Thyroid gland (tissue), 4 donors: ENCODE measurements at regions not wholly inside any gene's neighbourhood (a gene's known extent, or its start where the extent isn't known, plus 50 kb on each side); places are given as distances from the start of the nearest gene placed in this dataset.

Source experiments
- DNase-seq, 2 donors: peaks; one replicate each; pipeline ENCODE4 v3.0.0-alpha.2; 2019
- H3K27ac ChIP-seq, 3 donors: fragments of 200-600 bp; sonication (generic); 1 replicate in 2 of 3; 2 replicates in 1 of 3; pipeline ENCODE4 v1.5.1; 2016 to 2019; ENCODE audit warnings: mild to moderate bottlenecking in 1 of 3, moderate library complexity in 1 of 3
- H3K27me3 ChIP-seq: fragments of 200-600 bp; sonication (generic); one replicate; pipeline ENCODE4 v1.5.1; 2019
- H3K36me3 ChIP-seq, 2 donors: fragments of 200-600 bp; sonication (generic); one replicate each; pipeline ENCODE4 v1.5.1; 2016 to 2019
- H3K4me1 ChIP-seq, 2 donors: fragments of 200-600 bp; sonication (generic); one replicate each; pipeline ENCODE4 v1.5.1; 2017 to 2019
- H3K4me3 ChIP-seq, 3 donors: fragments of 200-600 bp; sonication (generic); replicated peaks in 1 of 3; 1 replicate in 2 of 3; 2 replicates in 1 of 3; pipeline ENCODE4 v1.5.1; 2016; ENCODE audit warnings: mild to moderate bottlenecking in 1 of 3
- H3K9me3 ChIP-seq: fragments of 200-600 bp; sonication (generic); one replicate; pipeline ENCODE4 v1.5.1; 2017
- CTCF ChIP-seq, 6 experiments: fragments of 200-600 bp in 3 of 6; fragments of 450-650 bp in 3 of 6; sonication (generic) in 3 of 6; IDR thresholded peaks; one replicate each; pipeline ENCODE4 v1.5.1; 2016 to 2019; ENCODE audit warnings: antibody characterized with exemption in 6 of 6, mild to moderate bottlenecking in 2 of 6, inconsistent platforms in 1 of 6, moderate library complexity in 1 of 6
- POLR2A ChIP-seq, 2 donors: fragments of 450-650 bp; IDR thresholded peaks; one replicate each; pipeline ENCODE4 v1.6.1; 2017; ENCODE audit warnings: antibody characterized with exemption in 2 of 2, mild to moderate bottlenecking in 2 of 2, moderate library complexity in 1 of 2
- WGBS, 2 donors: methylation state at CpG; one replicate each; pipeline ENCODE4 v1.1.5; 2017; 5-methylcytosine and 5-hydroxymethylcytosine counted together
- intact Hi-C: fragments of 100-400 bp; cut with DNase I; formaldehyde crosslinking; loops from one replicate; pipeline ENCODE4 v1.15.1; 2023

GRCh38 chr19:31586282-31586681 is 237.0 kb upstream of the TSHZ3 start:
- intact Hi-C loops = no loop called here
- no peaks in the 10 kb centered on the region for H3K4me1 ChIP-seq
- TF ChIP-seq POLR2A (IDR thresholded peaks at IDR 0.05) (no peak), CTCF (IDR thresholded peaks at IDR 0.05) (no peak)
- no peak overlapping the region for H3K4me3 ChIP-seq
- no peaks in the 10 kb centered on the region for H3K36me3 ChIP-seq
- WGBS, 2 donors = 70 to 78% methylated on average over 3 of the region's 3 CpGs
- H3K27me3 ChIP-seq = no peaks in the 10 kb centered on the region
- H3K27ac ChIP-seq = no peak overlapping the region
- DNase-seq = no peak
- no peaks in the 10 kb centered on the region for H3K9me3 ChIP-seq

GRCh38 chr19:31589109-31589508 is 239.9 kb upstream of the TSHZ3 start:
- 85 to 91% methylated on average over 7 of the region's 7 CpGs for WGBS, 2 donors
- intact Hi-C loops = no loop called here
- Histone ChIP-seq H3K27ac (no peak overlapping the region), H3K36me3 (no peaks in the 10 kb centered on the region), H3K4me1 (no peaks in the 10 kb centered on the region), H3K27me3 (no peaks in the 10 kb centered on the region), H3K4me3 (no peak overlapping the region), H3K9me3 (no peaks in the 10 kb centered on the region)
- TF ChIP-seq POLR2A (IDR thresholded peaks at IDR 0.05) = no peak
- DNase-seq = no peak

- Histone ChIP-seq H3K4me1 (no peaks in the 10 kb centered on the region), H3K27ac (no peak overlapping the region), H3K36me3 (no peaks in the 10 kb centered on the region), H3K27me3 (no peaks in the 10 kb centered on the region), H3K4me3 (no peak overlapping the region), H3K9me3 (no peaks in the 10 kb centered on the region)
- DNase-seq = no peak
- intact Hi-C loops = no loop called here
- 86 to 100% methylated on average over 1 of the region's 1 CpG for WGBS, 2 donors
- TF ChIP-seq CTCF (IDR thresholded peaks at IDR 0.05) (peak in 1 of 6 experiments; percentile 5), POLR2A (IDR thresholded peaks at IDR 0.05) (no peak)
These were observed 242.0 kb upstream of the TSHZ3 start for GRCh38 chr19:31591258-31591657.

GRCh38 chr19:31592456-31592855 is 243.2 kb upstream of the TSHZ3 start:
- DNase-seq = no peak
- H3K36me3 ChIP-seq = no peaks in the 10 kb centered on the region
- H3K27me3 ChIP-seq = no peaks in the 10 kb centered on the region
- intact Hi-C loops = no loop called here
- no peaks in the 10 kb centered on the region for H3K4me1 ChIP-seq
- TF ChIP-seq POLR2A (IDR thresholded peaks at IDR 0.05) = no peak
- TF ChIP-seq CTCF (IDR thresholded peaks at IDR 0.05) = no peak
- H3K27ac ChIP-seq = no peak overlapping the region
- H3K9me3 ChIP-seq = no peaks in the 10 kb centered on the region
- H3K4me3 ChIP-seq = no peak overlapping the region
- WGBS, 2 donors = 95 to 97% methylated on average over 12 to 14 of the region's 14 CpGs

- Histone ChIP-seq H3K36me3 (no peaks in the 10 kb centered on the region), H3K4me3 (no peak overlapping the region), H3K4me1 (no peaks in the 10 kb centered on the region), H3K27ac (no peak overlapping the region), H3K9me3 (no peaks in the 10 kb centered on the region), H3K27me3 (no peaks in the 10 kb centered on the region)
- WGBS, 2 donors = 78 to 84% methylated on average over 6 of the region's 6 CpGs
- intact Hi-C loops = no loop called here
- no peak for DNase-seq
- no peak for TF ChIP-seq POLR2A (IDR thresholded peaks at IDR 0.05)
- no peak for TF ChIP-seq CTCF (IDR thresholded peaks at IDR 0.05)
These were observed 245.5 kb upstream of the TSHZ3 start for GRCh38 chr19:31594701-31595100.

- Histone ChIP-seq H3K27me3 (no peaks in the 10 kb centered on the region), H3K9me3 (no peaks in the 10 kb centered on the region), H3K4me1 (no peaks in the 10 kb centered on the region), H3K27ac (no peak overlapping the region), H3K36me3 (no peaks in the 10 kb centered on the region), H3K4me3 (no peak overlapping the region)
- DNase-seq = no peak
- intact Hi-C loops = no loop called here
- 87 to 89% methylated on average over 4 of the region's 4 CpGs for WGBS, 2 donors
- TF ChIP-seq CTCF (IDR thresholded peaks at IDR 0.05) = no peak
- TF ChIP-seq POLR2A (IDR thresholded peaks at IDR 0.05) = no peak
These were observed 246.3 kb upstream of the TSHZ3 start for GRCh38 chr19:31595521-31595920.
